Caco-2 (cell line): ENCODE measurements at regions not wholly inside any gene's neighbourhood (a gene's known extent, or its start where the extent isn't known, plus 50 kb on each side); places are given as distances from the start of the nearest gene placed in this dataset.

Experiments used
- BruUV-seq: library from RNA; stranded (reverse); fragments of 400-500 nt; replicated peaks from 2 replicates; lab custom pipeline; 2021; lab: Mats Ljungman, UMichigan
- CTCF ChIA-PET: fragments of 300-600 bp; sonication (Branson Sonifier 250); formaldehyde crosslinking; loops from one replicate; lab custom pipeline; 2022; ENCODE audit warnings: antibody characterized with exemption; lab: Charles Lee
- POLR2A ChIA-PET: fragments of 300-600 bp; sonication (Branson Sonifier 250); formaldehyde crosslinking; loops from one replicate; lab custom pipeline; 2022; ENCODE audit warnings: antibody characterized with exemption; lab: Charles Lee
- DNase-seq, 2 experiments: peaks; one replicate each; pipeline versions ENCODE4 v3.0.0 to v3.0.0-alpha.2; 2020 to 2022
- H3K27me3 ChIP-seq: replicated peaks from 2 replicates; pipeline ENCODE4 v1.6.0; 2011; ENCODE audit warnings: low read length; ENCODE audit not compliant: control insufficient read depth, insufficient read depth
- H3K36me3 ChIP-seq: 2 replicates; pipeline ENCODE4 v1.5.1; 2011; ENCODE audit warnings: low read length; ENCODE audit not compliant: control insufficient read depth, insufficient read depth
- H3K4me1 ChIP-seq: fragments of 250-450 bp; sonication (Bioruptor Pico); 2 replicates; pipeline ENCODE4 v1.5.1; 2020; ENCODE audit warnings: mild to moderate bottlenecking
- H3K4me3 ChIP-seq: 2 replicates; pipeline ENCODE4 v1.5.1; 2011; ENCODE audit warnings: low read depth, mild to moderate bottlenecking, control low read depth, low read length
- H3K9me3 ChIP-seq: fragments of 250-450 bp; sonication (Bioruptor Pico); 2 replicates; pipeline ENCODE4 v1.5.1; 2020; ENCODE audit warnings: mild to moderate bottlenecking, moderate library complexity
- H3K27ac Mint-ChIP-seq: one replicate; pipeline ENCODE4 v1.8.0; 2022; ENCODE audit warnings: mixed read lengths; ENCODE audit not compliant: unreplicated experiment
- H3K27me3 Mint-ChIP-seq: one replicate; pipeline ENCODE4 v1.8.0; 2022; ENCODE audit warnings: mixed read lengths; ENCODE audit not compliant: insufficient read depth, unreplicated experiment
- H3K36me3 Mint-ChIP-seq: one replicate; pipeline ENCODE4 v1.8.0; 2022; ENCODE audit warnings: mild to moderate bottlenecking, mixed read lengths; ENCODE audit not compliant: insufficient read depth, unreplicated experiment
- H3K4me1 Mint-ChIP-seq: one replicate; pipeline ENCODE4 v1.8.0; 2022; ENCODE audit warnings: low read depth, mixed read lengths; ENCODE audit not compliant: unreplicated experiment
- H3K4me3 Mint-ChIP-seq: one replicate; pipeline ENCODE4 v1.8.0; 2022; ENCODE audit warnings: mild to moderate bottlenecking, moderate library complexity, mixed read lengths; ENCODE audit not compliant: unreplicated experiment
- H3K9me3 Mint-ChIP-seq: one replicate; pipeline ENCODE4 v1.8.0; 2022; ENCODE audit warnings: mixed read lengths; ENCODE audit not compliant: unreplicated experiment
- CTCF ChIP-seq, 2 experiments: fragments of 200-600 bp in 1 of 2; IDR thresholded peaks; 1 replicate in 1 of 2; 2 replicates in 1 of 2; pipeline versions ENCODE4 v1.5.1 to v1.8.0; 2011 to 2022; ENCODE audit warnings: antibody characterized with exemption in 1 of 2, control low read depth in 1 of 2, inconsistent platforms in 1 of 2, low read depth in 1 of 2, low read length in 1 of 2, mild to moderate bottlenecking in 1 of 2, moderate library complexity in 1 of 2; ENCODE audit not compliant: insufficient read depth in 1 of 2, severe bottlenecking in 1 of 2, unreplicated experiment in 1 of 2
- intact Hi-C: fragments of 100-400 bp; cut with micrococcal nuclease; formaldehyde crosslinking; loops from one replicate; pipeline ENCODE4 v1.10.0; 2022; ENCODE audit not compliant: unreplicated experiment

DNA sequence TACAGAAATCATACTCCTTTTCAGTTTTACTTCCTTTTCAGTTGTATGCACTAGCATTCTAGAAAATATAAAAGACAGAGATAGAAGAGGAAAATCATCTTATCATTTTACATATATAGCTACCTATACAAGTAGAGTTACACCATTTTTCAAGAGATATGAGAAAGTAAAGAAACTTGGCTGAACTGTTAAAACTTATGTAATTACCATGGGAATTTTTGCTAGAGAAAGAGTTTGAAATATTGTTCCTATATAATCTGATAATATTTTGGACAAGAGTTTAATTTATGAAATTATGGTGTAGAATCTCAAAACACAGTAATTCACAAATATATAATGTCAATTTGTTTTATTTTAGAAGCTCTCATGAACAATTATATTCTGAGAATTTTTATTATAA lies 180.8 kb downstream of the PLPPR4 start:
- ChIA-PET POLR2A (no interaction called here), CTCF (no interaction called here)
- Mint-ChIP-seq H3K9me3 (no peaks in the 10 kb centered on the region), H3K36me3 (no peaks in the 10 kb centered on the region), H3K27ac (no peak overlapping the region), H3K4me1 (no peaks in the 10 kb centered on the region), H3K27me3 (no peaks in the 10 kb centered on the region), H3K4me3 (no peak overlapping the region)
- H3K4me1 ChIP-seq: no peaks in the 10 kb centered on the region
- no peak for TF ChIP-seq CTCF (IDR thresholded peaks at IDR 0.05; ENCODE audit: insufficient read depth in 1 of 2, low read depth in 1 of 2, low read length in 1 of 2, severe bottlenecking in 1 of 2, unreplicated experiment in 1 of 2)
- intact Hi-C loops: no loop called here
- H3K4me3 ChIP-seq: no peak overlapping the region
- no peaks in the 10 kb centered on the region for H3K9me3 ChIP-seq
- H3K36me3 ChIP-seq: no peaks in the 10 kb centered on the region
- no peak for DNase-seq
- no peaks in the 10 kb centered on the region for H3K27me3 ChIP-seq
- no TSS peak for BruUV-seq

DNA sequence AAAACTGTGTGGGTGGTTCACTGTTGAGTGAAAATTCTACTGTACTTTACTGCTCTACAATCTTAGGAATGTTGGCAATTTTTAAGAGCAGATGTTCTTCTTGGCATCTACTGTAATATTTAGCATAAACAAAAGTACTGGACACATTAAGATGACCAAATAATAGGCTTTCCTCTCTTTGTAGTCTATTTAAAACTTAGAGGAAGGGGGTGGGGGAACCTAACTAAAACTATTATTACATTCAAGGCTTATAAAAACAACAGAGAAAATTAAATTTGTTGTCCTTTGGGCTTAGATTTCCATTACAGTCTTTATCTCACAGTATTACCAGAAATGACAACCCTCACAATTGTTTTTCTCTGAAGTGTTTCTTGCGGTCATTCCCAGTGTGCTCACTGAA lies 181.2 kb downstream of the PLPPR4 start:
- Histone ChIP-seq H3K4me3 (no peak overlapping the region), H3K36me3 (no peaks in the 10 kb centered on the region), H3K27me3 (no peaks in the 10 kb centered on the region), H3K4me1 (no peaks in the 10 kb centered on the region), H3K9me3 (no peaks in the 10 kb centered on the region)
- no peak overlapping the region for H3K4me3 Mint-ChIP-seq
- H3K36me3 Mint-ChIP-seq: no peaks in the 10 kb centered on the region
- BruUV-seq: no TSS peak
- H3K27me3 Mint-ChIP-seq: no peaks in the 10 kb centered on the region
- no peaks in the 10 kb centered on the region for H3K4me1 Mint-ChIP-seq
- no peak for TF ChIP-seq CTCF (IDR thresholded peaks at IDR 0.05; ENCODE audit: insufficient read depth in 1 of 2, low read depth in 1 of 2, low read length in 1 of 2, severe bottlenecking in 1 of 2, unreplicated experiment in 1 of 2)
- POLR2A ChIA-PET: no interaction called here
- no peaks in the 10 kb centered on the region for H3K9me3 Mint-ChIP-seq
- DNase-seq: no peak
- CTCF ChIA-PET: no interaction called here
- intact Hi-C loops: no loop called here
- no peak overlapping the region for H3K27ac Mint-ChIP-seq

GRCh38 chr1:99447721-99448120 lies 183.4 kb downstream of the PLPPR4 start:
- Histone ChIP-seq H3K36me3 (no peaks in the 10 kb centered on the region), H3K27me3 (no peaks in the 10 kb centered on the region), H3K4me3 (no peak overlapping the region), H3K9me3 (no peaks in the 10 kb centered on the region), H3K4me1 (no peaks in the 10 kb centered on the region)
- H3K4me1 Mint-ChIP-seq: no peaks in the 10 kb centered on the region
- no peak overlapping the region for H3K27ac Mint-ChIP-seq
- no peak for TF ChIP-seq CTCF (IDR thresholded peaks at IDR 0.05; ENCODE audit: insufficient read depth in 1 of 2, low read depth in 1 of 2, low read length in 1 of 2, severe bottlenecking in 1 of 2, unreplicated experiment in 1 of 2)
- CTCF ChIA-PET: no interaction called here
- H3K9me3 Mint-ChIP-seq: no peaks in the 10 kb centered on the region
- BruUV-seq: no TSS peak
- intact Hi-C loops: no loop called here
- DNase-seq: no peak
- POLR2A ChIA-PET: no interaction called here
- no peaks in the 10 kb centered on the region for H3K27me3 Mint-ChIP-seq
- no peak overlapping the region for H3K4me3 Mint-ChIP-seq
- H3K36me3 Mint-ChIP-seq: no peaks in the 10 kb centered on the region
